Glutamatergic neuron (in vitro differentiated cells): ENCODE measurements at regions not wholly inside any gene's neighbourhood (a gene's known extent, or its start where the extent isn't known, plus 50 kb on each side); places are given as distances from the start of the nearest gene placed in this dataset.
"Not testable (repeated sequence)": the region's sequence is repeated elsewhere in the genome, so short reads cannot be mapped to it uniquely, and the experiment has no call there.

Experiments used
- DNase-seq: peaks from one replicate; pipeline ENCODE4 v3.0.0; 2022
- H3K27ac Mint-ChIP-seq: one replicate; pipeline ENCODE4 v1.8.0; 2020; ENCODE audit warnings: mild to moderate bottlenecking, mixed read lengths, inconsistent platforms; ENCODE audit not compliant: unreplicated experiment
- H3K27me3 Mint-ChIP-seq: one replicate; pipeline ENCODE4 v1.8.0; 2020; ENCODE audit warnings: mild to moderate bottlenecking, moderate library complexity, mixed read lengths, inconsistent platforms; ENCODE audit not compliant: unreplicated experiment
- H3K36me3 Mint-ChIP-seq: one replicate; pipeline ENCODE4 v1.8.0; 2020; ENCODE audit warnings: mild to moderate bottlenecking, mixed read lengths, inconsistent platforms; ENCODE audit not compliant: unreplicated experiment
- H3K4me1 Mint-ChIP-seq: one replicate; pipeline ENCODE4 v1.8.0; 2020; ENCODE audit warnings: mild to moderate bottlenecking, low read depth, mixed read lengths, inconsistent platforms; ENCODE audit not compliant: unreplicated experiment
- H3K4me3 Mint-ChIP-seq: one replicate; pipeline ENCODE4 v1.8.0; 2020; ENCODE audit warnings: mild to moderate bottlenecking, mixed read lengths, inconsistent platforms; ENCODE audit not compliant: unreplicated experiment
- H3K9me3 Mint-ChIP-seq: one replicate; pipeline ENCODE4 v1.8.0; 2020; ENCODE audit warnings: mild to moderate bottlenecking, moderate library complexity, mixed read lengths, inconsistent platforms; ENCODE audit not compliant: unreplicated experiment
- CTCF ChIP-seq: fragments of 200-600 bp; sonication (generic); IDR thresholded peaks from one replicate; pipeline ENCODE4 v1.5.0; 2021; ENCODE audit not compliant: partially characterized antibody, unreplicated experiment

- no peaks in the 10 kb centered on the region for H3K4me1 Mint-ChIP-seq
- DNase-seq: no peak
- H3K9me3 Mint-ChIP-seq: no peaks in the 10 kb centered on the region
- H3K27me3 Mint-ChIP-seq: no peaks in the 10 kb centered on the region
- TF ChIP-seq CTCF: no peak
- no peak overlapping the region for H3K27ac Mint-ChIP-seq
- H3K36me3 Mint-ChIP-seq: no peaks in the 10 kb centered on the region
- H3K4me3 Mint-ChIP-seq: no peak overlapping the region
Measured at GRCh38 chr4:4647041-4647440, 105.2 kb upstream of the STX18 start.

- Mint-ChIP-seq H3K27me3 (peaks cover 2% of the 10 kb centered on the region), H3K27ac (no peak overlapping the region), H3K36me3 (no peaks in the 10 kb centered on the region), H3K4me3 (no peak overlapping the region), H3K9me3 (no peaks in the 10 kb centered on the region), H3K4me1 (no peaks in the 10 kb centered on the region)
- TF ChIP-seq CTCF: no peak
- DNase-seq: no peak
Measured at GRCh38 chr4:4645743-4646142, 103.9 kb upstream of the STX18 start.

- not testable (repeated sequence) for H3K27ac Mint-ChIP-seq, H3K4me1 Mint-ChIP-seq, DNase-seq, H3K9me3 Mint-ChIP-seq, H3K36me3 Mint-ChIP-seq, H3K27me3 Mint-ChIP-seq, H3K4me3 Mint-ChIP-seq
Measured at GRCh38 chr4:4644277-4644676, 102.4 kb upstream of the STX18 start.

- H3K4me3 Mint-ChIP-seq, H3K27me3 Mint-ChIP-seq, H3K27ac Mint-ChIP-seq, H3K36me3 Mint-ChIP-seq, H3K9me3 Mint-ChIP-seq, DNase-seq, H3K4me1 Mint-ChIP-seq: not testable (repeated sequence)
Measured at GRCh38 chr4:4643743-4644142, 101.9 kb upstream of the STX18 start.

GRCh38 chr4:4643306-4643705 is 101.5 kb upstream of the STX18 start:
- H3K9me3 Mint-ChIP-seq: no peaks in the 10 kb centered on the region
- TF ChIP-seq CTCF: no peak
- H3K4me3 Mint-ChIP-seq: no peak overlapping the region
- H3K36me3 Mint-ChIP-seq: no peaks in the 10 kb centered on the region
- H3K27ac Mint-ChIP-seq: no peak overlapping the region
- H3K27me3 Mint-ChIP-seq: peaks cover 2% of the 10 kb centered on the region
- DNase-seq: no peak
- no peaks in the 10 kb centered on the region for H3K4me1 Mint-ChIP-seq

- no peak for DNase-seq
- no peak overlapping the region for H3K4me3 Mint-ChIP-seq
Measured at GRCh38 chr4:4642496-4643000, 100.7 kb upstream of the STX18 start.

More at GRCh38 chr4:4642496-4643000, 100.7 kb upstream of the STX18 start:
- TF ChIP-seq CTCF: no peak
- Mint-ChIP-seq H3K36me3 (no peaks in the 10 kb centered on the region), H3K27ac (no peak overlapping the region), H3K27me3 (peaks cover 2% of the 10 kb centered on the region), H3K9me3 (no peaks in the 10 kb centered on the region), H3K4me1 (no peaks in the 10 kb centered on the region)
